Vagina (tissue), 2 donors: ENCODE measurements at regions not wholly inside any gene's neighbourhood (a gene's known extent, or its start where the extent isn't known, plus 50 kb on each side); places are given as distances from the start of the nearest gene placed in this dataset.

Experiments used
- POLR2A ChIP-seq, 2 donors: fragments of 450-650 bp; IDR thresholded peaks; one replicate each; pipeline ENCODE4 v1.6.1; 2017; ENCODE audit warnings: antibody characterized with exemption in 2 of 2, mild to moderate bottlenecking in 2 of 2, moderate library complexity in 2 of 2
- POLR2AphosphoS5 ChIP-seq, 2 donors: sonication (generic); formaldehyde crosslinking; IDR thresholded peaks; one replicate each; pipeline ENCODE4 v1.9.0; 2017; ENCODE audit warnings: antibody characterized with exemption in 2 of 2, mild to moderate bottlenecking in 2 of 2, low read depth in 1 of 2; ENCODE audit not compliant: insufficient read depth in 1 of 2
- TF ChIP-seq, protein P1 (sequence below), 3 experiments: fragments of 450-650 bp in 2 of 3; fragments of 200-600 bp in 1 of 3; sonication (generic) in 1 of 3; IDR thresholded peaks; one replicate each; pipeline ENCODE4 v1.5.1; 2017 to 2019; ENCODE audit warnings: antibody characterized with exemption in 3 of 3, mild to moderate bottlenecking in 2 of 3, moderate library complexity in 2 of 3

- TF ChIP-seq POLR2AphosphoS5 (IDR thresholded peaks at IDR 0.05; ENCODE audit: insufficient read depth in 1 of 2, low read depth in 1 of 2) (no peak), POLR2A (IDR thresholded peaks at IDR 0.05) (no peak)
- TF ChIP-seq, protein P1, sequence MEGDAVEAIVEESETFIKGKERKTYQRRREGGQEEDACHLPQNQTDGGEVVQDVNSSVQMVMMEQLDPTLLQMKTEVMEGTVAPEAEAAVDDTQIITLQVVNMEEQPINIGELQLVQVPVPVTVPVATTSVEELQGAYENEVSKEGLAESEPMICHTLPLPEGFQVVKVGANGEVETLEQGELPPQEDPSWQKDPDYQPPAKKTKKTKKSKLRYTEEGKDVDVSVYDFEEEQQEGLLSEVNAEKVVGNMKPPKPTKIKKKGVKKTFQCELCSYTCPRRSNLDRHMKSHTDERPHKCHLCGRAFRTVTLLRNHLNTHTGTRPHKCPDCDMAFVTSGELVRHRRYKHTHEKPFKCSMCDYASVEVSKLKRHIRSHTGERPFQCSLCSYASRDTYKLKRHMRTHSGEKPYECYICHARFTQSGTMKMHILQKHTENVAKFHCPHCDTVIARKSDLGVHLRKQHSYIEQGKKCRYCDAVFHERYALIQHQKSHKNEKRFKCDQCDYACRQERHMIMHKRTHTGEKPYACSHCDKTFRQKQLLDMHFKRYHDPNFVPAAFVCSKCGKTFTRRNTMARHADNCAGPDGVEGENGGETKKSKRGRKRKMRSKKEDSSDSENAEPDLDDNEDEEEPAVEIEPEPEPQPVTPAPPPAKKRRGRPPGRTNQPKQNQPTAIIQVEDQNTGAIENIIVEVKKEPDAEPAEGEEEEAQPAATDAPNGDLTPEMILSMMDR (IDR thresholded peaks at IDR 0.05), result no peak
Measured at GRCh38 chr5:142542078-142542477, 143.8 kb downstream of the FGF1 start.
